HL-60 (cell line): ENCODE measurements at regions not wholly inside any gene's neighbourhood (a gene's known extent, or its start where the extent isn't known, plus 50 kb on each side); places are given as distances from the start of the nearest gene placed in this dataset.

ENCODE experiments used
- CTCF ChIP-seq: IDR thresholded peaks from one replicate; pipeline ENCODE4 v1.5.1; 2011; ENCODE audit warnings: low read length, control low read depth, inconsistent platforms; ENCODE audit not compliant: insufficient read depth
- GABPA ChIP-seq: IDR thresholded peaks from 2 replicates; pipeline ENCODE4 v1.6.1; 2012; ENCODE audit warnings: low read depth
- POLR2AphosphoS5 ChIP-seq: IDR thresholded peaks from 2 replicates; pipeline ENCODE4 v1.6.1; 2012; ENCODE audit warnings: low read depth
- REST ChIP-seq: IDR thresholded peaks from 2 replicates; pipeline ENCODE4 v1.6.1; 2012; ENCODE audit warnings: low read depth; ENCODE audit not compliant: insufficient replicate concordance

GRCh38 chrX:121374471-121374870, 327.1 kb downstream of the GLUD2 start:
- TF ChIP-seq CTCF = no peak
- no peak for TF ChIP-seq REST
- TF ChIP-seq POLR2AphosphoS5 = no peak
- no peak for TF ChIP-seq GABPA
